GM20000 (cell line): ENCODE measurements at regions not wholly inside any gene's neighbourhood (a gene's known extent, or its start where the extent isn't known, plus 50 kb on each side); places are given as distances from the start of the nearest gene placed in this dataset.

Source experiments
- DNase-seq: peaks from one replicate; pipeline ENCODE4 v3.0.0; 2012; ENCODE audit warnings: low spot score
- TF ChIP-seq, protein P1 (sequence below): IDR thresholded peaks from 2 replicates; pipeline ENCODE4 v1.5.1; 2012; ENCODE audit warnings: mild to moderate bottlenecking, control low read depth; ENCODE audit errors: extremely low read depth, missing control alignments

DNA sequence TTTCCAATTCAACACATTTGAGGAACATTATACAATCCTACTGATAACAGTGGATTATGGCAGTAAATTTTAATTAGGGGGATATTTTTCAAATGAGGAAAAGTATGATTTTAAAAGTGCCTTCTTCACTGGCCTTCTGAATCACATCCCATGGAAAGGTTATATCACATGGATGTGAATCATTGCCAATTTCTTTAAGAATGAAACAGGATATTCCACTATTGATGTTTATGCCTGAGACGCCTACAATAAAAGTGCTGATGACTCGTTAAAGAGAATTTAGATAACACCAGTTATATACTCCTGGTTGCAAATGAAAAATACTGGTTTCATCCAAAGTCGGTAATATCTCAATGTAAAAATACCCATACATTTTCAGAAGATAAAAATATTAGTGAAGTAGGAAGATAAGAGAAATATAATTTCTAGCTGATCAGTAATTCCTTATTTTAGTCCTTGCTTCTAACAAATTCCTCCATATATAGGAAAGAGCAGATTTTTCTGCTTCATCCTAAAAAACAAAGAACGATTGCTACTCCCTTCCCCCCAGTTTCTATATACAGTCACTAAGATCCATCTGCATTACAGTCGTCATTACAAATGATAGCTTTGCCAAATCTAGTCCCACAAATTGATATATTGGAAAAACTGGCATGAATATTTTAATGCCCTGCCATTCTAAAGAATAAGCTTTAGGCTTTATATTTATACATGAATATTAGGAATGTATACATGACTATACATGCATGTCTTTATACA, 139.5 kb upstream of the SOX5 start:
- TF ChIP-seq, protein P1, sequence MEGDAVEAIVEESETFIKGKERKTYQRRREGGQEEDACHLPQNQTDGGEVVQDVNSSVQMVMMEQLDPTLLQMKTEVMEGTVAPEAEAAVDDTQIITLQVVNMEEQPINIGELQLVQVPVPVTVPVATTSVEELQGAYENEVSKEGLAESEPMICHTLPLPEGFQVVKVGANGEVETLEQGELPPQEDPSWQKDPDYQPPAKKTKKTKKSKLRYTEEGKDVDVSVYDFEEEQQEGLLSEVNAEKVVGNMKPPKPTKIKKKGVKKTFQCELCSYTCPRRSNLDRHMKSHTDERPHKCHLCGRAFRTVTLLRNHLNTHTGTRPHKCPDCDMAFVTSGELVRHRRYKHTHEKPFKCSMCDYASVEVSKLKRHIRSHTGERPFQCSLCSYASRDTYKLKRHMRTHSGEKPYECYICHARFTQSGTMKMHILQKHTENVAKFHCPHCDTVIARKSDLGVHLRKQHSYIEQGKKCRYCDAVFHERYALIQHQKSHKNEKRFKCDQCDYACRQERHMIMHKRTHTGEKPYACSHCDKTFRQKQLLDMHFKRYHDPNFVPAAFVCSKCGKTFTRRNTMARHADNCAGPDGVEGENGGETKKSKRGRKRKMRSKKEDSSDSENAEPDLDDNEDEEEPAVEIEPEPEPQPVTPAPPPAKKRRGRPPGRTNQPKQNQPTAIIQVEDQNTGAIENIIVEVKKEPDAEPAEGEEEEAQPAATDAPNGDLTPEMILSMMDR: no peak
- no peak for DNase-seq

- TF ChIP-seq, protein P1: no peak
- no peak for DNase-seq
Measured at GRCh38 chr12:24087294-24087693, 137.8 kb upstream of the SOX5 start.

GRCh38 chr12:24084800-24085199, 135.3 kb upstream of the SOX5 start:
- TF ChIP-seq, protein P1: no peak
- no peak for DNase-seq

- TF ChIP-seq, protein P1: no peak
- DNase-seq: no peak
Measured at GRCh38 chr12:24083838-24084237, 134.4 kb upstream of the SOX5 start.

GRCh38 chr12:24081606-24082005, 132.1 kb upstream of the SOX5 start:
- no peak for DNase-seq
- TF ChIP-seq, protein P1: no peak

GRCh38 chr12:24081092-24081529, 131.6 kb upstream of the SOX5 start:
- DNase-seq: no peak
- TF ChIP-seq, protein P1: no peak

DNA sequence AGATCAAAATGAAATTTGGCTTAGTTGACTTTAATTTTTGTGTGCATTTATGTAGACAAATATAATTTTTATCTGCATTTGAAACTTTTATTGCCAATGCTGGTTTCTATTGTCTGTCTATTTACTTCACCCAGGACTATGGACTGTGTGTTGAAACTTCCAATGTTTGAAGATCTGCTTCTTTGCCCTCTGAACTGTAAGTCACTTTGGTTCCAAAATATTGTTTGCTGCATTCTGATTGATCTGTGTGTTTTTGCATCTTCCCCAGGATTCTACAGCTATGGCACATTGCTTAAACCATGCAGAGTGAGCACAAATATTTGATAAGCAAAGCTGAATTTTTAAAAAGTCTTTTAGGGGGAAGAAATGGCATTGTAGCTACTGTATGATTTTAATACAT, 131.0 kb upstream of the SOX5 start:
- no peak for DNase-seq

More for the DNA sequence above, 131.0 kb upstream of the SOX5 start:
- TF ChIP-seq, protein P1: no peak
